ENCODE measurements at regions not wholly inside any gene's neighbourhood (a gene's known extent, or its start where the extent isn't known, plus 50 kb on each side); places are given as distances from the start of the nearest gene placed in this dataset.

DNA sequence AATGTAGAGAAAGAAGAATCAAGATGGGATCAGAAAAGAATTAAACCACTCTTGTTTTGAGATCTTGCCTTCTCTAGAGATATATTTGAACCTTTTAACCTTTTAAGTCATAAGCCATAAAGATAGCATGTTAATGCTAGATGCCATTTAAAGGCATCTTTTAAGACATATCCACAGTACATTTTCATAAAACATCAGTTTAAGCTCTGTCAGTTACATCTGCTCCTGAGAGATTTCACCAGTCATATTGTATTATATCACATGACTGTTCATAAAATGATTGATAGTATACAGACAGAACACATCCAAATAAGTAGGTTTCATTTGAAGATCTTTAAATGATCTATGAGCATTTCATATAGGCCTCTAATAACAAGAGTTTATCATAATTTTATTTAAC is 1238.5 kb downstream of the SLC16A7 start:
- TF ChIP-seq, protein P1, sequence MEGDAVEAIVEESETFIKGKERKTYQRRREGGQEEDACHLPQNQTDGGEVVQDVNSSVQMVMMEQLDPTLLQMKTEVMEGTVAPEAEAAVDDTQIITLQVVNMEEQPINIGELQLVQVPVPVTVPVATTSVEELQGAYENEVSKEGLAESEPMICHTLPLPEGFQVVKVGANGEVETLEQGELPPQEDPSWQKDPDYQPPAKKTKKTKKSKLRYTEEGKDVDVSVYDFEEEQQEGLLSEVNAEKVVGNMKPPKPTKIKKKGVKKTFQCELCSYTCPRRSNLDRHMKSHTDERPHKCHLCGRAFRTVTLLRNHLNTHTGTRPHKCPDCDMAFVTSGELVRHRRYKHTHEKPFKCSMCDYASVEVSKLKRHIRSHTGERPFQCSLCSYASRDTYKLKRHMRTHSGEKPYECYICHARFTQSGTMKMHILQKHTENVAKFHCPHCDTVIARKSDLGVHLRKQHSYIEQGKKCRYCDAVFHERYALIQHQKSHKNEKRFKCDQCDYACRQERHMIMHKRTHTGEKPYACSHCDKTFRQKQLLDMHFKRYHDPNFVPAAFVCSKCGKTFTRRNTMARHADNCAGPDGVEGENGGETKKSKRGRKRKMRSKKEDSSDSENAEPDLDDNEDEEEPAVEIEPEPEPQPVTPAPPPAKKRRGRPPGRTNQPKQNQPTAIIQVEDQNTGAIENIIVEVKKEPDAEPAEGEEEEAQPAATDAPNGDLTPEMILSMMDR (IDR thresholded peaks at IDR 0.05), result no peak
- no peak for TF ChIP-seq POLR2A (IDR thresholded peaks at IDR 0.05)

Data from right lobe of liver (tissue), 4 donors.